Hepatocyte (in vitro differentiated cells): ENCODE measurements at regions not wholly inside any gene's neighbourhood (a gene's known extent, or its start where the extent isn't known, plus 50 kb on each side); places are given as distances from the start of the nearest gene placed in this dataset.

Experiments
- EZH2 ChIP-seq: fragments of 200-600 bp; sonication (generic); IDR thresholded peaks from 2 replicates; pipeline ENCODE4 v1.6.1; 2016; ENCODE audit warnings: antibody characterized with exemption, mild to moderate bottlenecking, borderline replicate concordance
- EZH2phosphoT487 ChIP-seq: fragments of 200-600 bp; sonication (generic); IDR thresholded peaks from one replicate; pipeline ENCODE4 v1.6.1; 2018; ENCODE audit warnings: antibody characterized with exemption, mild to moderate bottlenecking, low read depth, moderate library complexity; ENCODE audit not compliant: unreplicated experiment, severe bottlenecking

GRCh38 chr4:19293080-19293479 lies 958.6 kb upstream of the SLIT2 start:
- TF ChIP-seq EZH2: no peak
- no peak for TF ChIP-seq EZH2phosphoT487
